H9 (cell line): ENCODE measurements at regions not wholly inside any gene's neighbourhood (a gene's known extent, or its start where the extent isn't known, plus 50 kb on each side); places are given as distances from the start of the nearest gene placed in this dataset.

Experiments used
- DNase-seq: peaks from one replicate; pipeline ENCODE4 v3.0.0-alpha.2; 2017
- H2AFZ ChIP-seq: one replicate; pipeline ENCODE4 v1.6.1; 2013; ENCODE audit warnings: mild to moderate bottlenecking, low read length, control low read depth, moderate library complexity
- H2AK5ac ChIP-seq: 2 replicates; pipeline ENCODE4 v1.6.1; 2013; ENCODE audit warnings: low read length, control low read depth, mixed read lengths; ENCODE audit not compliant: insufficient read length
- H2BK120ac ChIP-seq: one replicate; pipeline ENCODE4 v1.6.1; 2013; ENCODE audit warnings: low read depth, mild to moderate bottlenecking, low read length, control low read depth, inconsistent platforms; ENCODE audit not compliant: poor library complexity, severe bottlenecking
- H2BK12ac ChIP-seq: 2 replicates; pipeline ENCODE4 v1.6.1; 2013; ENCODE audit warnings: low read length, control low read depth, mixed read lengths, low read depth; ENCODE audit not compliant: insufficient read length
- H2BK15ac ChIP-seq: 2 replicates; pipeline ENCODE4 v1.6.1; 2013; ENCODE audit warnings: low read depth, low read length, control low read depth
- H2BK20ac ChIP-seq: one replicate; pipeline ENCODE4 v1.6.1; 2013; ENCODE audit warnings: low read depth, mild to moderate bottlenecking, low read length, control low read depth, inconsistent platforms; ENCODE audit not compliant: poor library complexity, severe bottlenecking
- H2BK5ac ChIP-seq: 2 replicates; pipeline ENCODE4 v1.6.1; 2013; ENCODE audit warnings: low read length, control low read depth, mixed read lengths; ENCODE audit not compliant: insufficient read length
- H3K14ac ChIP-seq: 2 replicates; pipeline ENCODE4 v1.6.1; 2013; ENCODE audit warnings: low read length, control low read depth; ENCODE audit not compliant: insufficient read depth
- H3K18ac ChIP-seq: 2 replicates; pipeline ENCODE4 v1.6.1; 2013; ENCODE audit warnings: low read depth, mild to moderate bottlenecking, mixed read lengths, low read length, control low read depth; ENCODE audit not compliant: insufficient read length
- H3K23ac ChIP-seq: 2 replicates; pipeline ENCODE4 v1.6.1; 2013; ENCODE audit warnings: low read length, control low read depth, mixed read lengths, low read depth; ENCODE audit not compliant: insufficient read length
- H3K23me2 ChIP-seq: 2 replicates; pipeline ENCODE4 v1.6.1; 2013; ENCODE audit warnings: low read depth, mild to moderate bottlenecking, mixed read lengths, low read length, control low read depth; ENCODE audit not compliant: insufficient read length, poor library complexity, severe bottlenecking
- H3K27ac ChIP-seq: 2 replicates; pipeline ENCODE4 v1.5.1; 2013; ENCODE audit warnings: low read length, control low read depth, mixed read lengths, low read depth; ENCODE audit not compliant: insufficient read length
- H3K27me3 ChIP-seq: 2 replicates; pipeline ENCODE4 v1.6.1; 2013; ENCODE audit warnings: low read length, control low read depth, inconsistent platforms; ENCODE audit not compliant: insufficient read depth
- H3K4ac ChIP-seq: 2 replicates; pipeline ENCODE4 v1.6.1; 2013; ENCODE audit warnings: low read depth, mild to moderate bottlenecking, control low read depth, inconsistent platforms, low read length, moderate library complexity
- H3K4me1 ChIP-seq: 2 replicates; pipeline ENCODE4 v1.6.1; 2013; ENCODE audit warnings: low read length, control low read depth, inconsistent platforms; ENCODE audit not compliant: insufficient read depth
- H3K4me2 ChIP-seq: 2 replicates; pipeline ENCODE4 v1.6.1; 2013; ENCODE audit warnings: low read length, control low read depth, mixed read lengths; ENCODE audit not compliant: insufficient read length, insufficient read depth
- H3K56ac ChIP-seq: 2 replicates; pipeline ENCODE4 v1.6.1; 2013; ENCODE audit warnings: low read depth, mild to moderate bottlenecking, mixed read lengths, low read length, control low read depth; ENCODE audit not compliant: insufficient read length
- H3K79me1 ChIP-seq: 2 replicates; pipeline ENCODE4 v1.6.1; 2013; ENCODE audit warnings: low read depth, mild to moderate bottlenecking, moderate library complexity, low read length, control low read depth, inconsistent platforms; ENCODE audit not compliant: insufficient read depth, poor library complexity, severe bottlenecking
- H3K79me2 ChIP-seq: 2 replicates; pipeline ENCODE4 v1.6.1; 2013; ENCODE audit warnings: low read length, control low read depth, inconsistent platforms; ENCODE audit not compliant: insufficient read depth
- H3K9ac ChIP-seq: 2 replicates; pipeline ENCODE4 v1.6.1; 2013; ENCODE audit warnings: low read length, control low read depth, mixed read lengths; ENCODE audit not compliant: insufficient read length; ENCODE audit errors: extremely low read depth
- H3K9me3 ChIP-seq: one replicate; pipeline ENCODE4 v1.6.1; 2013; ENCODE audit warnings: low read depth, low read length, inconsistent platforms; ENCODE audit not compliant: control insufficient read depth
- H3T11ph ChIP-seq: one replicate; pipeline ENCODE4 v1.6.1; 2013; ENCODE audit warnings: mild to moderate bottlenecking, low read length, control low read depth, inconsistent platforms
- H4K20me1 ChIP-seq: one replicate; pipeline ENCODE4 v1.6.1; 2013; ENCODE audit not compliant: control insufficient read depth, insufficient read length, insufficient read depth
- H4K5ac ChIP-seq: 2 replicates; pipeline ENCODE4 v1.6.1; 2013; ENCODE audit warnings: low read depth, mild to moderate bottlenecking, mixed read lengths, low read length, control low read depth; ENCODE audit not compliant: insufficient read length
- H4K8ac ChIP-seq: replicated peaks from 2 replicates; pipeline ENCODE4 v1.6.1; 2013; ENCODE audit warnings: low read length, control low read depth, mixed read lengths, low read depth; ENCODE audit not compliant: insufficient read length
- H4K91ac ChIP-seq: 2 replicates; pipeline ENCODE4 v1.6.1; 2013; ENCODE audit warnings: low read depth, mild to moderate bottlenecking, moderate library complexity, mixed read lengths, low read length, control low read depth; ENCODE audit not compliant: insufficient read length
- H3K27ac Mint-ChIP-seq, 3 experiments: 2 replicates in 2 of 3; 3 replicates in 1 of 3; pipeline ENCODE4 v1.8.0; 2020 to 2021; ENCODE audit warnings: mixed read lengths in 3 of 3, mild to moderate bottlenecking in 1 of 3, moderate library complexity in 1 of 3
- H3K27me3 Mint-ChIP-seq: 2 replicates; pipeline ENCODE4 v1.8.0; 2021; ENCODE audit warnings: low read depth, mild to moderate bottlenecking, moderate library complexity, mixed read lengths
- H3K36me3 Mint-ChIP-seq, 3 experiments: 2 replicates in 2 of 3; 3 replicates in 1 of 3; pipeline ENCODE4 v1.8.0; 2020 to 2021; ENCODE audit warnings: low read depth in 3 of 3, mixed read lengths in 3 of 3; ENCODE audit not compliant: insufficient read depth in 1 of 3
- H3K4me1 Mint-ChIP-seq, 2 experiments: 2 replicates each; pipeline ENCODE4 v1.8.0; 2020; ENCODE audit warnings: mixed read lengths in 2 of 2
- H3K4me3 Mint-ChIP-seq, 2 experiments: 2 replicates in 1 of 2; 3 replicates in 1 of 2; pipeline ENCODE4 v1.8.0; 2020 to 2021; ENCODE audit warnings: mild to moderate bottlenecking in 2 of 2, mixed read lengths in 2 of 2, moderate library complexity in 1 of 2
- H3K9me3 Mint-ChIP-seq, 2 experiments: 2 replicates in 1 of 2; 3 replicates in 1 of 2; pipeline ENCODE4 v1.8.0; 2020; ENCODE audit warnings: mild to moderate bottlenecking in 2 of 2, mixed read lengths in 2 of 2, moderate library complexity in 1 of 2
- CTCF ChIP-seq: fragments of 200-600 bp; sonication (generic); conservative IDR thresholded peaks from 3 replicates; pipeline ENCODE4 v1.8.0; 2021; ENCODE audit warnings: antibody characterized with exemption, mild to moderate bottlenecking
- whole genome bisulfite sequencing: extraction: QIAGEN DNeasy Blood & Tissue Kit; methylation state at CpG from one replicate; pipeline ENCODE4 v1.1.7; 2013; ENCODE audit warnings: missing lambda C conversion rate, low lambda C conversion rate, mixed read lengths; ENCODE audit not compliant: insufficient read length; ENCODE audit errors: extremely low coverage; 5-methylcytosine and 5-hydroxymethylcytosine counted together

GRCh38 chr3:88364926-88365325 lies 215.2 kb downstream of the C3orf38 start:
- Histone ChIP-seq H2AFZ (no peak overlapping the region), H3K27me3 (no peaks in the 10 kb centered on the region), H3K9ac (no peak overlapping the region), H3K56ac (no peak overlapping the region), H3K4me1 (no peaks in the 10 kb centered on the region), H3K18ac (no peak overlapping the region), H2AK5ac (no peak overlapping the region), H2BK12ac (no peak overlapping the region), H3K23me2 (no peaks in the 10 kb centered on the region), H4K20me1 (no peaks in the 10 kb centered on the region), H2BK5ac (no peak overlapping the region), H3K4ac (no peak overlapping the region), H3T11ph (no peak overlapping the region), H3K9me3 (no peaks in the 10 kb centered on the region), H4K5ac (no peak overlapping the region), H4K91ac (no peak overlapping the region), H3K79me1 (no peaks in the 10 kb centered on the region), H4K8ac (no peak overlapping the region), H2BK120ac (no peak overlapping the region), H2BK20ac (no peak overlapping the region), H3K23ac (no peak overlapping the region), H3K79me2 (no peaks in the 10 kb centered on the region), H3K4me2 (no peak overlapping the region), H2BK15ac (no peak overlapping the region), H3K27ac (no peak overlapping the region), H3K14ac (no peak overlapping the region)
- TF ChIP-seq CTCF = no peak
- no peak for DNase-seq
- no CpG with 5 or more reads among the region's 2 CpGs for WGBS
- H3K27me3 Mint-ChIP-seq = peaks cover 1% of the 10 kb centered on the region; the same call in 1 of the 2 replicates
- no peak overlapping the region for H3K27ac Mint-ChIP-seq
- H3K36me3 Mint-ChIP-seq = peaks cover 0 to 6% (median 0%) of the 10 kb centered on the region in 3 experiments; a peak in 3 of 7 replicates
- no peaks in the 10 kb centered on the region for H3K4me1 Mint-ChIP-seq
- H3K4me3 Mint-ChIP-seq = no peak overlapping the region
- peaks cover 0 to 4% of the 10 kb centered on the region in 2 experiments; a peak in 1 of 5 replicates for H3K9me3 Mint-ChIP-seq
